ENCODE measurements at regions not wholly inside any gene's neighbourhood (a gene's known extent, or its start where the extent isn't known, plus 50 kb on each side); places are given as distances from the start of the nearest gene placed in this dataset.
A peak's percentile ranks its signal among the peaks of the same experiment; 100 is the strongest.
"Not testable (repeated sequence)": the region's sequence is repeated elsewhere in the genome, so short reads cannot be mapped to it uniquely, and the experiment has no call there.

DNA sequence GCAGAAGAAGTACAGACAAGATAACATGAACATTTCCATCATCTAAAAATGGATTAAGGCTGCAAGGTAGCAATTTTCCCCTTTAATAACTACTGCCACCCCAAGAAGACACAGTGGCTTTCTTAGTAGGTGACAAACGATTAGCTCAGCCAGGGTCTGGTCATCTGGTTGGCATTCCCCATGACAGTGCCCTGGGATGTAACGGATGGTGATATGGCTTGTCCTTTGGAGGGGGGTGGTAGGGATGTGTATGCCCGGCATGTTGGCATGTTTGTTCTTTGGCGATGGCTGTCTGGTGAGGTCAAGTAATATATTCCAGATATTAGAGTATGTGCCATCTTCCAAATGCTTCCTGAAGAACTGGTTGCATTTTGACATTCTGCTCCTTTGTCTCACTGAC, 135.6 kb upstream of the ZNF536 start:
- DNase-seq (ENCODE audit: low spot score): no peak

DNA sequence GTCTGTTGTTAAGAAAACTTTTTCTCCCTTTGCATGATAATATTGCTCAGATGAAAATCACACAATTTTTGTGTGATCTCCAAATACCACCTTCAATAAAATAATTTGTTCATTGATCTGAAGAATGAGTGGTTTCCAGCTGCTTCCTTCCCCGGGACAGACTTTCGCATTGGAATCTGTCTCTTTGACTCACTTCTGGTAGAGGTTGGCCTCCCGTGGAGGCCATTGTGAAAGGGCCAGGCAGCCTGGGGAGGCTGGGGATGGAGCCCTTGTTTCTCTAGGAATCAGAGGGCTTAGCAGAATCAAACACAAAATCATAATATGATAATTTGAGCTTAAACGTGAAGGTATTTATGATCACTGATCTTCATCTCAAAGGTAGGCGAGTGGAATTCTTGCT, 135.0 kb upstream of the ZNF536 start:
- no peak for DNase-seq (ENCODE audit: low spot score)

DNA sequence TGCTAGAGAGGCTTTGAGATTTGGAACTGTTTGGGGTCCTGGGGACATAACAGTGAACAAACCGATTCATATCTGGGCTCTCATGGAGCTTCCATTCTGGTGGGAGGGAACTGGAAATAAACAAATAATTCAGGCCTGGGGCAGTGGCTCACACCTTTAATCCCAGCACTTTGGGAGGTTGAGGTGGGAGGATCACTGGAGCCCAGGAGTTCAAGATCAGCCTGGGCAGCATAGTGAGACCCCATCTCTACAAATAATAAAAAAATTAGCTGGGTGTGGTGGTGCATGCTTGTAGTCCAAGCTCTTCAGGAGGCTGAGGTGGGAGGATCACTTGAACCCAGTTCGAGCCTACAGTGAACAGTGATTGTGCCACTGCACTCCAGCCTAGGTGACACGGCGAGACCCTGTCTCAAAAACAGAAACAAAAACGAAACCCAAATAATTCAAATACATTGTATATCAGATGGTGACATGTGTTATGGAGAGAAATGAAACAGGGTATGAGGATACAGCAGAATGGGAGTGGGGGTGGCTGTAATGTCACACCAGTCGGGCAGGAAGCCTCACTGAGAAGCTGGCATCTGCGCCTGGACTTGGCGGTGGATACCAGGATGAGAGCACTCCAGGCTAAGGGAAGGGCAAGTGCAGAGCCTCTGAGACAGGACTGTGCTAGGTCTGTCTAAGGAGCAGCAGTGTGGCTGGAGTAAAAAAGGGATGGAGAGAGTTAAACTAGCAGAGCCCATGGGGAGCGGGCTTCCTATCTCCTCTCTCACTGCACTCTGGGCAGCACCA, 131.1 kb upstream of the ZNF536 start:
- no peak for DNase-seq (ENCODE audit: low spot score)

DNA sequence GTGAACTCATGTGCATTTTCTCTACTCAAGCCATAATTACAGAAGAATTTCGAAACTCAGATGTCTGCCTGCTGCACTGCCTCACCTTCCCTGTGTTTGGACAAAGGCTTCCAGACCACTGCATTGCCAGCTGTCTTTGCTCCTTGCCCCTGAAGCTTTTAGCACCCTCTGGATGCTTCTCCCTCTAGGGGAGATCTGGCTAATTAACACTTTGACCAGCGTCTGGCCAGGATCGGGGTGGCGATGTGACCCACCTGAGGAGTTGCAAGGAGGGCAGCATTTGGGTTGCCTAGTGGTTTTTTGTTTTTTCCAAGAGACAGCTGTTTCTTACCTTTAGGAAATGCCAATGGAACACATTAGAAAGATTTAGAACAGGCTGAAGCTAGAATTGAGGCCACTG, 127.7 kb upstream of the ZNF536 start:
- no peak for DNase-seq (ENCODE audit: low spot score)

DNA sequence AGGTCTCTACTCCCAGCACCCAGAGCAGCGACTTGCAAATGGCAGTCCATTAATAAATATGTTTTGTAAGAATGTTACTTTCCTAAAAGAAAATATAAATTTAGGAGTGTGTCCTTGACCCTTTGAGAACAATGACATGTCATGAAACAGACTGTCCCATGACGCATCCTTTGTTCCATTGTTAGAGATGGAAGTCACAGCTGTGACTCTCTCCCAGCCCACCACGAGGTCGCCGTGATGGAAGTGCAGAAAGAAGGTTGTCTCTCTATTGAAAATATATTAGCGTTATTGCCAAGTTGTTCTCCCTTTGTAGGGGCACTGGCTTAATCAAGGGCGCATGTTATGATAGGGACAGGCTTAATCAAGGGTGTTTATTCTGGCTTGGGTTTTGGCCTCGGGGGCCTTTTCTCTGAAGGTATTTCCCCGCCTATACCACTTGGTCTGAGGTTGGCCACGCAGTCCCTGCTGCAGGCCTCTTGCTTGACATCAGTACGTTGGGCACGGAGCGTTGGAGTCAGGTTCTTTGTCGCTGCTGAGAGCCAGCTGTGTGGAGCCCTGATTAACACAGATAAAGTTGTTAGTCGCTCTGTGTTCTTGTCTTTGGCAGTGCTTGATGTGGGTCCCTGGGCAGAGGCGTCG, 126.7 kb upstream of the ZNF536 start:
- DNase-seq (ENCODE audit: low spot score): no peak

DNA sequence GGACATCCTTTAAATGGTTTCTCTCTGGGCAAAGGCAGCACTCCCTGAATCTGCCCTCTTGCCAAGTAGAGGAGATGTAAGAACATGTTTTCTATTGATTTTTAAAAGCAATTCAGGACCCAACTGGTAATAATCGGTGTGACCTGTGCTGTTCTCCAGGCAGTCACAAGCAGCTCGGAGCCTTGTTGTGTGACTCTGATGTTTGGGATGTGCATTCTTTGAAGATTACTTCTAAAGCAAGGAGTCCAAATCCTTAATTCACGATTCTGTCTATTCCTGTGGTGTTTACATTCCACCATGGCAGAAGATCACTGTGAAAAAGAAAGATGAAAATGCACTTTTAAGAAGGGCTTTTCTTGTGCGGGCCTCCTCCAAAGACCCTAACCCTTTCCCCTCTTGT, 122.3 kb upstream of the ZNF536 start:
- DNase-seq (ENCODE audit: low spot score): no peak

DNA sequence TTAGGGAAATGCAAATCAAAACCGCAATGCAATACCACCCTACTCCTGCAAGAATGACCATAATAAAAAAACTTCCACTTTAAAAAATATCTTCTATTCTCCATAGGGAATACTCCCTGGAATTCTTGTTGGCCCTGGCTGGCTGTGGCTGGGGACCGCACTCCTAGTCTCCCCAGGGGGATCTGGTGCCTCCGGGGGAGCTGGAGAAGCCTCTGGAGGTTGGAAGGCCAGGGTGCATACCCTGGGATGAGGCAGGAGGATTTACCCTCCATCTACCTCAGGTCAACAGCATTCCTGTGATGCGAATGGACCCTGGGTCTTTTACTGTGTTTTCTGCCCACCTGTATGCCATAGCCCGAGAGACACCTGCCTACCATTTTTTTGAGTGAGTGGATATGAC, 120.0 kb upstream of the ZNF536 start:
- DNase-seq (ENCODE audit: low spot score): no peak

DNA sequence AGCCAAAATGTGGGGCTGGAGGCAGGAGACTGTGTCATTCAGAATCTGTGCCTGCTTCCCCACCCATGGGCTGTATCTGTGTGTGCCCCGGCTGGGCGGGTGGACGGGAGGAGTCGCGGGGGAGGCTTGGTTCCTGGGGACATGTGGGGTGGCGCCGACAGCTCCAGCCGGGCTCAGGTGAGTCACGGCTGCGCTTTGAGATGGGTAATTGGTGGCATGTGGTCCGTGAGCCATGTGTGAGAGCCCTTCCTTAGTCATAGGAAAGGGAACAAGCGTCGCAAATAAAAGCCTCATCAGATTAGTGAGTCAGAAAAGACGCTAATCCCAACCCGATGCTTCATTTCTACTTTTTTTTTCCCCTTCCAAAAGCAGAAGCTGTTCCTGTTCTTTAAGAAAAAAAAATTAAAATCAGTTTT, 118.6 kb upstream of the ZNF536 start:
- no peak for DNase-seq (ENCODE audit: low spot score)

DNA sequence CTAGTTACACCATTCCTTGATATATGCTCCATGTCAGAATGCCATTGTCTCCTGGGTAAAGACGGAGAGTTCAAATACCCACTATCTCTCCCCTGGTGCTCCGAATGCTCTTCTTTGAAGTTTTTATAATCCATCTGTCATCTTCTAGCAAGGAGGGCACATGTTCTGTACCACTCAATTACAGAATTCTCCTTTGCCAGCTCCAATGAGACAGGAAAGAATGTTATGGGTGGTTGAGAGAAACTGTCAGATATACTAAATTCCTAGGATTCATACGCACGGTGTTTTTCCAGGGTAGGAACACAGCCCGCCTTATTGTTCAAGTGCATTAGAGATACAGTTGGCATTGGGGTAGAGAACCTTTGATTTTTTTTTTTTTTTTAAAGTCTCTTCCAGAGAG, 118.0 kb upstream of the ZNF536 start:
- no peak for DNase-seq (ENCODE audit: low spot score)

DNA sequence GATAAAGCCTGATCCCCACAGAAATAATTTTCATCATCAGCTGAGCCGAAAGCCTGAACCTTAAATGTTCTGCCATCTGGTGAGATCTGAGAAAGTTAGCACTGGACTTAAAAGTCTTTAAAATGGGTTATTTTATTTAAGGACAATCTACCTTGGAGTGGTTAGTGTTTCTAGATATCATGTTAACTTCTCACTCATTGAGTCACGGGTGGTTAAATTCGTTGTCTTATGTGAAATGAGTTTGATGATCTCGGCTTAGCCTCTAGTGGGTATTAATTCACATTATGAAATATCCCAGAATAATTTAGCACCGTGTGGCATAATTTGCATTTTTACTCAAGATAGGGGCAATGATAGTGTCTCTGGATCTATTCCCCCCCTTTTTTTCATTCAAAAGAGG, 117.4 kb upstream of the ZNF536 start:
- no peak for DNase-seq (ENCODE audit: low spot score)

DNA sequence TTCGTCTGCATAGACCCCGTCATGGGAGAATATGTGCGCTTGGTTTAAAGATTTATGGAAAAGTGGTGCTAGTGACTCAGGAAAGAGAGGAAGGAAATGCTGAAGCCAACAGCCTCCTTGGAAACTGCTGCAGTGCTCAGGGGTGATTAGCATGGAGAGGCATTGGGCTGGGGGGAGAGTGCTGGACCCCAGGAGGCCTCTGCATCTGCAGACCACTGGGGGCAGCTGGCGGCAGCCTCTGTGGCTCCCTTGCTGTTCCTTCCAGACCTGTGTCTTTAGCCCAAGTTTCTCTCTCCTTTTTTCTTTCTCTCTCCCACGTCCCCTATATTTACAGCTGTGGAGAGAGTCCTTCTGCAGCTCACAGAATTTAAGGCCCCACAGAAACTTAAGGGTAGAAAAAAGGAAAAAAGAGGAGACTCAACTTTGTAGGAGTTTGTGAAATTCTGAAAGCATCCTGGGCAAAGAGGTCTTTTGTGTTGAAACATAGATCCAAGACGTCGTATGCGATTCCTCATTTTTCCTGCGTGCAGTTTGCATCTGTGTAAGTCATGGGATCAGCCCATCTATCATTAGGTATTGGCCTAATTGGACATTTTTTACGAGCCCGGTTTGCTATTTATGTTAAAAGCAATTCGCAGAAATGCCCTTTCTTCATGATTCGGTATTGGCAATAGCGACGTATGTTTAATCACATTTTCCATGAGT, 116.2 kb upstream of the ZNF536 start:
- DNase-seq (ENCODE audit: low spot score): peak; percentile 65

DNA sequence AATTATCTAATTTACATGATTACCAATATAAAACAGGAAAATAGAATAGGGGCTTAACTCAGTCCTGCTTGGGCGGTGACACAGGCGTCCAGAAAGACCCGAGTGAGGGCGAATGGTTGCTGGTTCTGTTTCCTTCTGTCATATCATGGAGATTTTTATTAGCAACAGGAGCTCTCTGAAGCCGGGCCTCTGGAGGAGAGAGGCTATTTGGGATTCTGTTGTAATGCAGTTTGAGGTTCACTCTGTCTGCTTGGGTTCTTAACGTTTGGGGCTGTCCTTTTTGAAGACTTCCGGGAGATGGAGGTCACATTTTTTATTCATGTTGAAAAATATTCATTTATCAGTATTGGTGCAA, 115.7 kb upstream of the ZNF536 start:
- DNase-seq (ENCODE audit: low spot score): no peak

DNA sequence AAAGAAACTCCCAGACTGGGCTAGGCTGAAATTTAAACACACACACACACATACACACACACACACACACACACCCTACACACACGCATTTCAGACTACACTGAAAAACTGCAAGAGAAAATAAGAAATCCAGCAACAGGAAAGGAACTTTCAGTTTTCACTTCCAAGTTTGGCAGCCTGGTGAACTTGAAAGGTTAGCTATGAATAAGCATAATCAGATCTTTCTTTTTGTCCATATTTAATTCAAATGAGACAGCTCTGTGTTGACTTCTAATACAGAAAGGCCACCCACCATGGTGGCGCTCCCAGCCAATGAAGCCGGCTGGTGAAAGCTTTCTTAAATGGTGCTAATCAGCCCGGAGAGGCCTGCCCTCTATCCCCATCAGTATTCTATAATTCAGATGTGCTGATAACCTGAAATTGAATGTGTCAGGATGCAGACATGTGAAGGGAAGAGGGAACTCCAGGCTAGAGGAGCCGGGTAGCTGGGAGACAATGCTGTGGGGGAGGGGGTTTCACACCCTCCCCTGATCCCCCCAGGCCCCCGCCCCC, 108.3 kb upstream of the ZNF536 start:
- peak; percentile 50 for DNase-seq (ENCODE audit: low spot score)

DNA sequence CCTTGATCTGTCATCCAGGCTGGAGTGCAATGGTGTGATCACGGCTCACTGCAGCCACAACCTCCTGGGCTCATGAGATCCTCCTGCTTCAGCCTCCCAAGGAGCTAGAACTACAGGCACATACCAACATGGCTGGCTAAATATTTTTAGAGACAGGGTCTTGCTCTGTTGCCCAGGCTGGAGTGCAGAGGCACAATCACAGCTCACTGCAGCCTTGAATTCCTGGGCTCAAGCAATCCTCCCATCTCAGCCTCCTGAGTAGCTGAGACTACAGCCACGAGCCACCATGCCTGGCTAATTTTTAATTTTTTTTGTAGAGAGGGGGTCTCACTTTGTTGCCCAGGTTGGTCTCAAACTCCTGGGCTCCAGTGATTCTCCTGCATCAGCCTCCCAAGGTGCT, 106.3 kb upstream of the ZNF536 start:
- DNase-seq (ENCODE audit: low spot score): not testable (repeated sequence)

DNA sequence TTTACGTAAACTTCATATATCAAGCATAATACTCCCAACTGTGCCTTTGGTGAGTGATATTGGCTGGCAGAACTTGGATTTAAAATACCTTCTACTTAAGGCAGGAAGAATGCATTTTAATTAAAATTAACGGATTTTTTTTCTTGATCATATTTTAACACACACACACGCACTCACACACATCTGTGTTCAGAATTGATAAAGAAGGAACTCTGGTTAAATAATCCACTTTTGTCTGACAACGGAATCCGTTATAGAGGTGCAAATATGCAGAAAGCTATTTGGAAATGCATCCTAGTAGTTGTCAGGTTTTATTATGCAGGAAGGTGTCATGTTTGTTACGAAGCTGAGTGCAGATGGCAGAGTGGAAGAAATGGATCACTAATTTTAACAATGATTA, 105.5 kb upstream of the ZNF536 start:
- no peak for DNase-seq (ENCODE audit: low spot score)

DNA sequence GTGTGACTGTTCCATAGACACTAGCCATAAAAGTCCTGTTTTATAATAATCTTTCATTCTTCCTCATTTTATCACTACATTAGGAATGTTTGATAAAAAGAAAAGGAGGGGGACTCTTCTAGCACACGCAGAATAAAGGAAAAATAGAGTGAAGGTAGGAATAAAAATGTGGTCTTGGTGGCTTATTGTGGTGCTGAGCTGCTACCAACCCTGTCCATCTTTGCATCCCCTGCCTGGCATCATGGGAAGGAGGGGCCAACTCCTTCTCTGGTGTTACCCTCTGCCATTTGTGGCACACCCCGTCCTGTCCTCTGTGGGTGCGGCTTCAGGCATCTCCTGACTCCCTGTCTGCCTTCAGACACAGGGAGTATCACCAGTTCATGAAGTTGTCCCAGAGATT, 104.9 kb upstream of the ZNF536 start:
- no peak for DNase-seq (ENCODE audit: low spot score)

DNA sequence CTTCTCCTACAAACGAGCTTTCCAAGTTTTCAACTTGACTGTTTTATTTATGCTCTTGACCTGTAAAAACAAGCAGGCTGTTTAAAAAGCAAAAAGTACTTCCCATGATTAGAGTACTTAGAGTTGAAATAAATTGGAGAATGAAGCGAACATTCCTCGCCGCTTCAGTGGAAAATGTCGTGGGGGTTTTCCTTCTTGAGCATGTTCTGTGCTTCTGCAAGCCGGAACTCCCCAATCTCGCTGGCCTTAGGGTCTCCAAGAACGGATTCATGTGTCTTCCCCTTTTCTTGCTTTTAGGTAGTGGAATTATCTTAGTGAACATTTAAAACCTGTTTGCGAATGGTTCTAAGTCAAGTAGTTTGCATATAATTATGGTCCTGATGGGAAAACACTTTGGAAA, 103.6 kb upstream of the ZNF536 start:
- no peak for DNase-seq (ENCODE audit: low spot score)

DNA sequence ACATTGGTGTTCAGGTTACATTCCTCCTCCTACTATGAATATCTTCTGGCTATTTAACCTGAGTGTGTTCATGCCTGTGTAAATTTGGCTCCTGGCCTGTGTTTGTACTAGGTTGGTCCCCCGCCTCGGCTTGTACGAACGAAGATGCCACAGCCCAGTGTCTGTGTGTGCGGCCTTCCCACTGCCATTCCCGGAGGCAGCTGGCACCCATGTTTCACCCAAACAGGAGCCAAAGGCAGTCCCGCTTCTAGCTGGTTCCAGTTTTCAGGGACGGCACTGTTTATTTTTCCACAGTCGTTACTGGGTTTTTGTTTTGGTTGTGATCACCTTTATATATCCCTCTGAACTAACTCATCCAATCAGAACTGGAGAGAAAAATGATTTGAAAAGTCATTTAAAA, 102.5 kb upstream of the ZNF536 start:
- no peak for DNase-seq (ENCODE audit: low spot score)

DNA sequence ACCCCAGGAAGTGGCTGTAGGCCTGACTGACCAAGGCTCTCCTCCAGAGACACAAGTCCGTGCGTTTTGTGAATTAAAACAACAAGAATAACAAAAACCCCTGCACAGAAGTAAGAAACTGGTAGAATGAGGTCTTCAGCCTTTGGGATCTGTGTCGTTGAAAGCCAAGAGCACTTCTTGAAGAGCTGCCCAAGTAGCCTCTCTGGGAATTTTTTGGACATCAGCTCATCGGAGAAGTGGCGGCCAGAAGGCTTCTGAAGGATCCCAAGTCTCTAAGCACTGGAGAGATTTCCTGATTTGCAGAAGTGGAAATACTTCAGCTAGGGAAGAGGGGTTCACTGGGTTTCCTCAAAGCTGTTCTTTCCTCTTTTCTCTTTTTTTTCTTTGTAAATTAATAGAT, 100.4 kb upstream of the ZNF536 start:
- DNase-seq (ENCODE audit: low spot score): no peak

DNA sequence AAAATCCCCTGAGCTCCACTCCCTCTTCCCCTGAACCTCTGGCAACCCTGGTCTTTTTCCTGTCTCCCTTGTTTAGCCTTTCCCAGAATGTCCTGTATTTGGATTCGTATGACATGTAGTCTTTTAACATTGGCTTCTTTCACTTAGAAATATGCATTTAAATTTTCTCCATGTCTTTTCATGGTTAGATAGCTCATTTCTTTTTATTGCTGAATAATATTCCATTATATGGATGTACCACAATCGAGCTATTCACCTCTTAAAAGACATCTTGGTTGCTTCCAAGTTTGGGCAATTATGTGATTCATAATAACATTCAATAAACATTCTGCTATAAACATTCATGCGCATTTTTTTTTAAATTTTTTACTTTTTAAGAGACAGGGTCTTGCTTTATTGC, 99.6 kb upstream of the ZNF536 start:
- no peak for DNase-seq (ENCODE audit: low spot score)

DNA sequence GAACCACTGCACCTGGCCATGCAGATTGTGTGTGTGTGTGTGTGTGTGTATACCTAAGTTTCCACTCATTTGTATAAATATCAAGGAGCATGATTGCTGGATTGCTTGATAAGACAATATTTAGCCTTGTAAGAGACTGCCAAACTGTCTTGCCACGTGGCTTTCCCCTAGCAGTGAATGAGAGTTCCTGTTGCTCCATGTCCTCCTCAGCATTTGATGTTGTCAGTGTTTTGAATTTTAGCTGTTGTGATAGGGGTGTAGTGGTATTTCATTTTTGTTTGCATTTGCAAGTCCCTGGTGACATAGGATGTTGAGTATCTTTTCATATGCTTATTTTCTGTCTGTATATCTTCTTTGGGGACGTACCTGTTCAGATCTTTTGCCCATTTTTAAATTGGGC, 99.0 kb upstream of the ZNF536 start:
- DNase-seq (ENCODE audit: low spot score): no peak

DNA sequence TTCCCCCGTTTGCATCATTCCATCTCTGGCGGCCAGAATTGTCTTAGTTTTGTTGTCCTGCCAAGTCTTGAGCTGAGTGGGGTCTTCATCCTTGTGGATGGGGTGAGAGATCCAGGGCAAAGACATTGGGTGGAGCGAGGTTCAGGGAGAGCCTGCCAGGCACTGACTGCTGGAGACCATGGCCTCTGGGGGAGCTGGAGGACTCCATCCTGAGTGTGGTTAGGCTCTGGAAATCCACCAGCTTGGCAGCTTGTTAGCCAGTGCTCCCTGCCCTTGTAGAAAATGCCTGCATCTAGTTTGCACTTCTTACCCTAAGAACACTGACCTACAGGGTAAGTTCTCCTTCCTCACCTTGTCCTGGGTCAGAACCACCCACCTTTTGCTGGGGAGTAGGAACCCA, 97.2 kb upstream of the ZNF536 start:
- DNase-seq (ENCODE audit: low spot score): no peak
